ENCODE measurements at regions not wholly inside any gene's neighbourhood (a gene's known extent, or its start where the extent isn't known, plus 50 kb on each side); places are given as distances from the start of the nearest gene placed in this dataset.

- DNase-seq = no peak
These were observed 51.1 kb upstream of the NCOA1 start for GRCh38 chr2:24439971-24440340.

DNA sequence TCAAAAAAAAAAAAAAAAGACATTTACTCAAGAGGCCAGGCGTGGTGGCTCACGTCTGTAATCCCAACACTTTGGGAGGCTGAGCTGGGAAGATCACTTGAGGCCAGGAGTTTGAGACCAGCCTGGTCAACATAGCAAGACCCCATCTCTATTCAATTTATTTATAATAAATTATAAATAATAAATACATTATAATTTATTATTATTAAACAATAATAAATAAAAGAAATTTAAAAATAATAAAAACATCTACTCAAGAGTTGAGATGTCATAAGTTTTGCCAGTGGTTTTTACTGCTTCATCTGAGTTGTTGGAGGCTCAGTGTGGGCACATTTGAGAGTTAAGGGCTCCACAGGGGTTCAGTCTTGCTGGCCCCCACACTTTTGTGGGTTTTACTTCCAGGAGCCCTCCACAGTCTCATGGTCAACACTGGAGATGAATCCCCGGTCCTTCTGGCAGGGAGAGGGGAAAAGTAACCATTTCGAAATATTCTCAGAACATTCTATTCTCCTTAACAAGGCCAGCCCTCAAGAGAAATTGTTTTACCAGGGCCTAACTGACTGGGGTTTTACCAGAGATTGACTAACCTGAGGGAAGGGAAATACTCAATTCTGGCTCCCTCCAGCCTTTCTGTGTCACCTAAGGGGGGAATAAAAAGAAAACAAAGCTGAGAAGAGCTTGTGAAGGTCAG is 51.6 kb upstream of the NCOA1 start:
- no peak for DNase-seq

DNA sequence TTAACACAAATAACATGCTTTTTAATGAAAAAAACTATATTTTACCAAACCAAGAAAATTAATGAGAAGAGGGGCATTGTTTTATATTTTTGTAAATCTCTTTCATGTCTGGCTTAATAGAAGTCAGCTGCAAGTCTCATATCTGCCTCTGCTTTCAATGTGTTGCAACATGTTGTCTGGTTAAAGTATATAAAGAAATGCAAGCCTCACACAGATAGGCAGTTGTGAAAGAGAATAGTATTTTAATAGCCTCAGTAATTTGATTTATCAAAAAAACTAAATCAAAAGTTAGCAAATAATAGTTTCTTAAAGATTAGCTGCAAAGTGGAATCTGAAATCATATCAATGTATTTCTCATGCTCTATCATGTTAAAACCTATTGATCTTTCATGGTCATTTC is 52.9 kb upstream of the NCOA1 start:
- DNase-seq = no peak

GRCh38 chr2:24435391-24436316 is 55.4 kb upstream of the NCOA1 start:
- DNase-seq = no peak

GRCh38 chr2:24434541-24434940 is 56.5 kb upstream of the NCOA1 start:
- DNase-seq = no peak

GRCh38 chr2:24432735-24433134 is 58.3 kb upstream of the NCOA1 start:
- no peak for DNase-seq

- DNase-seq = no peak
These were observed 58.9 kb upstream of the NCOA1 start for GRCh38 chr2:24432121-24432520.

DNA sequence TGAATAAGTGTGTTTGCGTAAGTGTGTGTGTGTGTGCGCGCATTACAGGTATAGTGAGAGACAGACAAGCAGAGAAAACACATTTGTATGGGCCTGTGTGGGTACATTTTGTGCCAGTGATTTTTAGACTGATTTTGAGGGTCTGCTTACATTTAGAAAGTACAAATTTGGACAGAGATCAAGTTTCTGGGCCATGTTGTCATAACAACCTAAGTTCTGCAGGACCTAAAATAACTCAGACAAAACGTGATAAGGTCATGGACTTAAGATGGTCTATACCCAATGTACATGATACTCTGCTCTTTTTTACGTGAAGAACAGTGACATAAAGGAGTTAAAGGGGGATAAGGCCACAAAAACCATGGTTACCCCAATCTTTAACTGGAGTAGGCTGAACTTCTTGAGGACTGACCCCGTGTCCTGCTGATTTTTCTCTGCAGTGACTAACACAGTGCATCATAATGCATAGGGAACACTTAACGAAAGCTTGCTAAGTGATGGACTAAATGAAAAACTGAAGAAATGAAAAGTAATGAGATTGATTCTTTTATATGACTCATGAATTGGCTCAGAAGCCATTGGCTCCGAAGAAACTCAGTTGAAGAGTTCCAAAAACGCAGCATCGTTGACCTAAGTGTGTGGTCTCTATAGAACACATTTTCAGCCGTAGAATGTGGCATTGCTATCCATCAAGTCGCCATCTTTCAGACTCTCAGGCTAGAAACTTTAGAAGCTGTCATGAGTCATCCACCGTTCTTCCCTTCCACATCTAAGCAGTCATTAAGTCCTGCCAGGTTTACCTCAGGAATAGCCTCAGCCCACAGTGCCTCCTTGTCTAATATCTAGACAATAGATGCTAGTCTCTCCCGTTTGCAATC is 61.6 kb upstream of the NCOA1 start:
- DNase-seq = no peak

GRCh38 chr2:24424387-24424786 is 64.1 kb upstream of the ITSN2 start:
- no peak for DNase-seq

- no peak for DNase-seq
These were observed 62.8 kb upstream of the ITSN2 start for GRCh38 chr2:24423095-24423494.

DNA sequence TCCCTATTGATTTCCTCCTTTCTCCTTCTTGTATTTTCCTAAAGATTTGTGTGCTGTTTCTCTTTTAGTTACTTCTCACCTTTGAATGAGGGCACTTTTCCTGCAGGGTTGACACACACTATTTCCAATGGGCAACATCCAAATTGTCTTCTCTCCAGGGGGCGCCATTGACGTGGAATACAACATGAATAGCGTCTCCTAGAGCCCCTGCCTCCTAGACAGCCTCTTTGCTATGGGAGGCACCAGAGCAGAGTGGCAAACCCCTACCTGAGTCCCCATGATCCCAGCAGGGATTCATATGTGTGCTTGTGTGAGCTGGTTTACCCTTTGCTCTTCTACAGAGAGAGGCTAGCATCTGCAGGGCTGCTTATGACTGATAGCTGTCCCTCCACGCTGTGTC is 61.3 kb upstream of the ITSN2 start:
- DNase-seq = peak; percentile 65

DNA sequence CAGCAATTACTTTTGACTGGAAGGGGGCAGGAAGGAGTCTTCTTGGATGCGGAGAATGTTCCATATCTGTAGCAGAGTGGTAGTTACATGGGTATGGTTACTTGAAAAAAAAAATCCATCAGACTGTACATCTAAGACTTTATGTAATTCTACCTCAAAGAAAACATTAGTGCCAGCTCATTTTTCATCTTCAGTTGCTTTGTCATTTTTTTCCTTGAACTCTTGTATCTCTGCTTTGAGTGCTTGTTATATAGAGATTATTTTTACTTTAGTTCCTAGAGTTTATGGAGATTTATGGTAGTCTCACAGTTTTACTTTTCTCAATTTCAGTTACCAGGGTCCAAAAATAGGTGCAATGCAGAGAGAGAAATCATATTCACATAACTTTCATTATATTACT is 60.0 kb upstream of the ITSN2 start:
- DNase-seq = no peak

GRCh38 chr2:24418166-24418841 is 58.0 kb upstream of the ITSN2 start:
- no peak for DNase-seq

GRCh38 chr2:24412812-24413211 is 52.5 kb upstream of the ITSN2 start:
- no peak for DNase-seq

DNA sequence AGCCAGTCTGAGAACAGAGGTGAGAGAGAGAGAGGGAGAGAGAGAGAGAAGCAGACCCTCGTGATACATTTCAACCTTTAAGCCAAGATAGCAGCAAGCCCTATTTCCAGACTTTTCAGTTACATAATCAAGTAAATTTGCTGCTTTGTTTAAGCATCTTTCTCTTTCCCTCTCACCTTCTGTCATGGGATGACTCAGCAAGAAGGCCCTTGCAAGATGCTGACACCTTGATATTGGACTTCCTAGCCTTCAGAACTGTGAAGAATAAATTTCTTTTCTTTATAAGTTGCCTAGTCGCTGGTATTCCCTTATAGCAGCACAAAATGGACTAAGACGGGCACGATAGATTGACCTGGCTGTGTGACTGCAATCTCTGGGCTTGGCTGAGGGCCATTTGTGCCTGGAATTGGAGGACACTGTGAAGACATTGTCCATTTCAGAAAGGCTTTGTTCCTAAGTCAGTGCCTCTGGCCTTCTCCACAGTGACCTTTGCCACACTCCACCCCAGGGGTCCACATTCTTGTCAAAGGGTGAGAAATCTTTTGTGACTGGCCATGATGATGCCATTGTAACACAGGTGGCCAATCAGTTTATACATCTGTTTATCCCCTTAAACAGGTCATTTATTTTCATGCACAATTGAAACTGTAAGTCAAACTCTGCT is 51.3 kb upstream of the ITSN2 start:
- DNase-seq = no peak

GRCh38 chr2:24410976-24411375 is 50.6 kb upstream of the ITSN2 start:
- DNase-seq = no peak

DNA sequence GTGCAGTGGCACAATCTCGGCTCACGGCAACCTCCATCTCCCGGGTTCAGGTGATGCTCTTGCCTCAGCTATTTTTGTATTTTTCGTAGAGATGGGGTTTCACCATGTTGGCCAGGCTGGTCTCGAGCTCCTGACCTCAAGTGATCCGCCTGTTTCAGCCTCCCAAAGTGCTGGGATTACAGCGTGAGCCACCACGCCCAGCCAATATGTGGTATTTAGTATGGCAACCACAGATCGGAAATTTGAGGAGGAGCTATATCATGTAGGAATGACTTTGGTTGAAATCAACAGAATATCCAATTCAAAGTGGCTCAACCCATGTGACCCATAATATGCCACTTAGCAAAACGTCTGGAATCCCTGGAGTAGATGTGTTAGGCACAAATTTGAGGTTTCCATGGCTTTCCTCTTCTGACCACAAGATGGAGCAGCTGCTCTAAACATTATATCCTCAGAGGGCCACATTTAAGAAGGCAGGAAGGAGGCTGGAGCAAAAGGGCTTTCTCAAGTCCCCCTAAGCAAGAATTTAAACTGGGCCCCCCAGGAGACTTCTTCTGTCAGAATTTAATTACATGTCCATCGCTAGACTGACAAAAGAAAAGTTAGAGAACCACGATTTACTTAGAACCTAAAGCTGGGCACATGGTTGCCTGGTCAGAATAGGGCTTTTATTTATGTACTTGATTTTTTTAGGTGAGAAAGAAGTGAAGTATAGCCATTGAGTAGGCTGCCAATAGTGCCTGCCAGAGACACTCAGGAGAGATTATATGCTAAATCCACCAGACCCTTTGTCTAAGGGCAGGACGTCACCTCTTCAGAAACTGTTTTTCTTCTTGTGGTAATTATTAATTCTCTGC is 49.6 kb upstream of the ITSN2 start:
- peak; percentile 14 for DNase-seq

All from GDM1 (cell line).